ENCODE measurements at regions not wholly inside any gene's neighbourhood (a gene's known extent, or its start where the extent isn't known, plus 50 kb on each side); places are given as distances from the start of the nearest gene placed in this dataset.

GRCh38 chr19:31670931-31671330 is 321.7 kb upstream of the TSHZ3 start:
- DNase-seq (ENCODE audit: low read depth, low spot score) = no peak
- ChIA-PET CTCF (no interaction called here), POLR2A (no interaction called here)
- no peak for TF ChIP-seq CTCF (IDR thresholded peaks at IDR 0.05; ENCODE audit: insufficient read depth, low read length, missing control alignments)
- H3K4me3 ChIP-seq (ENCODE audit: low read depth, low read length) = no peak overlapping the region

- H3K4me3 ChIP-seq (ENCODE audit: low read depth, low read length) = no peak overlapping the region
- ChIA-PET CTCF (no interaction called here), POLR2A (no interaction called here)
- DNase-seq (ENCODE audit: low read depth, low spot score) = no peak
- no peak for TF ChIP-seq CTCF (IDR thresholded peaks at IDR 0.05; ENCODE audit: insufficient read depth, low read length, missing control alignments)
These were observed 322.3 kb upstream of the TSHZ3 start for GRCh38 chr19:31671411-31672035.

GRCh38 chr19:31674503-31675192 is 325.4 kb upstream of the TSHZ3 start:
- DNase-seq (ENCODE audit: low read depth, low spot score) = no peak
- ChIA-PET POLR2A (no interaction called here), CTCF (no interaction called here)
- no peak overlapping the region for H3K4me3 ChIP-seq (ENCODE audit: low read depth, low read length)
- TF ChIP-seq CTCF (IDR thresholded peaks at IDR 0.05; ENCODE audit: insufficient read depth, low read length, missing control alignments) = no peak

- ChIA-PET POLR2A (no interaction called here), CTCF (interaction anchor here (1.1 kb wide), 1 partner anchor 38 kb away, joined by 3 read pairs; no protein-coding TSS in a partner anchor)
- no peak for TF ChIP-seq CTCF (IDR thresholded peaks at IDR 0.05; ENCODE audit: insufficient read depth, low read length, missing control alignments)
- peak; percentile 21 for DNase-seq (ENCODE audit: low read depth, low spot score)
- no peak overlapping the region for H3K4me3 ChIP-seq (ENCODE audit: low read depth, low read length)
These were observed 326.1 kb upstream of the TSHZ3 start for GRCh38 chr19:31675193-31675913.

GRCh38 chr19:31676271-31677004 is 327.2 kb upstream of the TSHZ3 start:
- DNase-seq (ENCODE audit: low read depth, low spot score) = no peak
- POLR2A ChIA-PET = no interaction called here

More at GRCh38 chr19:31676271-31677004, 327.2 kb upstream of the TSHZ3 start:
- CTCF ChIA-PET = interaction anchor here (1.1 kb wide), 1 partner anchor 39 kb away, joined by 3 read pairs; no protein-coding TSS in a partner anchor
- no peak for TF ChIP-seq CTCF (IDR thresholded peaks at IDR 0.05; ENCODE audit: insufficient read depth, low read length, missing control alignments)
- H3K4me3 ChIP-seq (ENCODE audit: low read depth, low read length) = no peak overlapping the region

All from AG04449 (cell line).